HG03469 (cell line): ENCODE measurements at regions not wholly inside any gene's neighbourhood (a gene's known extent, or its start where the extent isn't known, plus 50 kb on each side); places are given as distances from the start of the nearest gene placed in this dataset.
A peak's percentile ranks its signal among the peaks of the same experiment; 100 is the strongest.
"Not testable (repeated sequence)": the region's sequence is repeated elsewhere in the genome, so short reads cannot be mapped to it uniquely, and the experiment has no call there.

Source experiments
- ATAC-seq: cut with Tn5 transposase; IDR thresholded peaks from one replicate; pipeline ENCODE4 v1.9.1; 2021; ENCODE audit warnings: mild to moderate bottlenecking, moderate library complexity, moderate number of reproducible peaks; ENCODE audit not compliant: unreplicated experiment

GRCh38 chr20:28562510-28562898 is 2695.0 kb upstream of the DEFB115 start:
- no peak for ATAC-seq

DNA sequence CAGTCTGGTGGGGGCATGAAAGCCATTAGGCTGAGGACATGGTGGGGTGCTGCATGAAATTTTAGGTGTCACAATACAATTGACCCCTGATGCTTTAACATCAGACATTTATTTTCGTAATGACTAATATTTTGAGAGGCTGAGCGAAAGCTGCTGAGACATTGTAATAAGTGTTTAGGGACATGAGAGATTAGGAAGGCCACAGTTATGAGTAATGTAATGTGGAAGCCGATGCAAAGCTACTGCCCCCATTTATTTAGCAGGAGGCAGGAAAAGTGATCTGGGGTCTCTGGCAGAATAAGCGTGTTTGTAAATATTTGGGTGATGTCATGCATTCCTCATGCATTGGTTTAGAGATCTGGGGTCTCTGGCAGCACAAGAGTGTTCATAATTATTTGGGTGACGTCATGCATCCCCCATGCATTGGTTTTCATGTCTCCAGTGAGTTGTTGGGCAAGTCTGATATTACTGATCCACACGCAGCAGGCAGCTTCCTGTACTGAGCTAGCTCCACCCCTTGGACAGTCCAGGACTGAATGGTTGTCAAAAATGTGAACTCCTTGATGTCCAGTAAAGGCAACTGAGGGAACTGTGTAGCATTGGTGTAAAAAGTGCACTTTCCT is 2694.5 kb upstream of the DEFB115 start:
- not testable (repeated sequence) for ATAC-seq

GRCh38 chr20:28564024-28564423 is 2693.4 kb upstream of the DEFB115 start:
- not testable (repeated sequence) for ATAC-seq

- not testable (repeated sequence) for ATAC-seq
Observed at GRCh38 chr20:28564688-28565463, 2692.6 kb upstream of the DEFB115 start.

GRCh38 chr20:28575991-28576390 is 2681.5 kb upstream of the DEFB115 start:
- ATAC-seq = not testable (repeated sequence)

DNA sequence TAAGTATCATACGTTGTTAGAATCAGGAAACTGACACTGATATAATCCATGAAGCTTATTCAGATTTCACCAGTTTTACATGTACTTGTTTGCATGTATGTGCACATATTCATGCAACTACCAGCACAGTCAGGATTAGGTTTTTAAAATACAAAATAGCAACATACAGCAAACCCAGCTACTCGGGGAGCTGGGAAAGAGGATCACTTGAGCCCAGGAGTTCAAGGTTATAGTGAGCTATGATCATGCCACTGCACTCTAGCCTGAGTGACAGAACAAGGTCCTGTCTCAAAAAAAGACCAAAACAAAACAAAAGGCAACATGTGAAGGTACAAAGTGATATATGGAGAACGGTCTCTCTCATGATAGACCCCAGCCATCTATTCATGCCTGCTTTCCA is 2665.8 kb upstream of the DEFB115 start:
- ATAC-seq = not testable (repeated sequence)

- not testable (repeated sequence) for ATAC-seq
Observed at GRCh38 chr20:28593383-28593782, 2664.1 kb upstream of the DEFB115 start.

- ATAC-seq = not testable (repeated sequence)
Observed at GRCh38 chr20:28594476-28594875, 2663.0 kb upstream of the DEFB115 start.

DNA sequence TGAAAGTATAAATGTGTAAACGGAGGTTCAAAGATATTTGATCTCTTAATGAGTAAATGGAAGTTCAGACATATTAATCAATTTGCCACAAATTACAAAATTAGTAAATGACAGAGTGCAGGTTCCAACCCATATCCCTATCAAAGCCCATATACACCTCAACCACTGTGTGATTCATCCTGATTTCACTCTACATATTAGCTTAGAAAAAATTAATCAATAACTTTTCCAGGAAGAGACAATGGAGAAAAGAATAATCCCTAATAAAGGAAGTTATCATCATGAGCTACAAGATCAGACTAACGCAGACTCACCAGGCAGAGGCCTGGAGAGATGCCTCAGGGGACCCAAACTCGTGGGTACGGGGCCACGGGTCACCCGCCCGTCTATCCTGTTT is 2655.5 kb upstream of the DEFB115 start:
- not testable (repeated sequence) for ATAC-seq

DNA sequence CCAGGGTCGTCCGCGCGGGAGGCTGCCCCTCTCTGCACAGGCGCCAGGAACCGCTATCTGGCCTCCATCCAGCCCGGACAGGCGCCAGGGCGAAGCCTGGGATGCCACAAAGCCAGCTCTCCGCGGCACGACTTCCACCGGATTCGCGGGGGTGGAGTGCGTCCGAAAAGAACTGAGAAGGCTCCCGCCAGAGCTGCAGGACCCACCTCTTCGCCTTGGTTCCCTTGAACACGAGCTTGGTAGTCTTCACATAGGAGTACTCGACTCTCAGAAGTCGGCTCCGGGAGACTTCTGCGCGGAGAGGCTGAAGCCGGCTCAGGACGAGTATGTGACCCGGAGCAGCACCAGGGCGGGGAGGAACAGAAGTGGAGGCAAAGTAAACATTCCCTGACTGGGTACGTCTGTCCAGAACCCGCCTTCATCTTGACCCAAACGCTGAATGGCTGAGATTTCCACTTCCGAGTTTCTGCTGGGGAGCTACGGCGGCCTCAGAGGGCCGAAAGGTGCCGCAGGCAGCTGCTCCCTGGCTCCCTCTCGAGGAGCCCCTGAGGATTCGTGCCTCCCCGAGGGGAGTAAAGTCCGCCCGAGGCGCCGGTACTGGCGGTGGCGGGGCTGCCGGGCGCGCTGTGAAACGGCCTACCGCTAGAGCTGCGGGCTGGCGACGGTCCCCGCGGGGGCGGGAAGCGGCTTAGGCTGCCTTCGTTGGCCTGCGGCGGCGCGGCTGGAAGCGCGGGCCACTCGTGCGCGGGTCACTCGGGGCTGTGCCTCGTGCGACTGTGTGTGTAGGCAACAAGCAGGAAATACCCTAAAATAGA is 2654.9 kb upstream of the DEFB115 start:
- peak; percentile 99 for ATAC-seq

- not testable (repeated sequence) for ATAC-seq
Observed at GRCh38 chr20:28603218-28603577, 2654.3 kb upstream of the DEFB115 start.

GRCh38 chr20:28616354-28616753 is 2641.1 kb upstream of the DEFB115 start:
- no peak for ATAC-seq

- ATAC-seq = not testable (repeated sequence)
Observed at GRCh38 chr20:28619956-28620651, 2637.4 kb upstream of the DEFB115 start.

GRCh38 chr20:28625112-28625511 is 2632.4 kb upstream of the DEFB115 start:
- not testable (repeated sequence) for ATAC-seq

GRCh38 chr20:28640831-28641230 is 2616.6 kb upstream of the DEFB115 start:
- not testable (repeated sequence) for ATAC-seq
